ENCODE measurements at regions not wholly inside any gene's neighbourhood (a gene's known extent, or its start where the extent isn't known, plus 50 kb on each side); places are given as distances from the start of the nearest gene placed in this dataset.

GRCh38 chr3:24687671-24688070 is 193.0 kb upstream of the THRB start:
- TF ChIP-seq ZNF785 (tag by site-specific recombination; IDR thresholded peaks at IDR 0.05) (no peak), GLI2 (tag by site-specific recombination; IDR thresholded peaks at IDR 0.05; ENCODE audit: borderline replicate concordance, low read depth) (no peak), TCF7L2 (IDR thresholded peaks at IDR 0.05; ENCODE audit: borderline replicate concordance, low read depth, low read length) (no peak)
- TF ChIP-seq, protein P1, sequence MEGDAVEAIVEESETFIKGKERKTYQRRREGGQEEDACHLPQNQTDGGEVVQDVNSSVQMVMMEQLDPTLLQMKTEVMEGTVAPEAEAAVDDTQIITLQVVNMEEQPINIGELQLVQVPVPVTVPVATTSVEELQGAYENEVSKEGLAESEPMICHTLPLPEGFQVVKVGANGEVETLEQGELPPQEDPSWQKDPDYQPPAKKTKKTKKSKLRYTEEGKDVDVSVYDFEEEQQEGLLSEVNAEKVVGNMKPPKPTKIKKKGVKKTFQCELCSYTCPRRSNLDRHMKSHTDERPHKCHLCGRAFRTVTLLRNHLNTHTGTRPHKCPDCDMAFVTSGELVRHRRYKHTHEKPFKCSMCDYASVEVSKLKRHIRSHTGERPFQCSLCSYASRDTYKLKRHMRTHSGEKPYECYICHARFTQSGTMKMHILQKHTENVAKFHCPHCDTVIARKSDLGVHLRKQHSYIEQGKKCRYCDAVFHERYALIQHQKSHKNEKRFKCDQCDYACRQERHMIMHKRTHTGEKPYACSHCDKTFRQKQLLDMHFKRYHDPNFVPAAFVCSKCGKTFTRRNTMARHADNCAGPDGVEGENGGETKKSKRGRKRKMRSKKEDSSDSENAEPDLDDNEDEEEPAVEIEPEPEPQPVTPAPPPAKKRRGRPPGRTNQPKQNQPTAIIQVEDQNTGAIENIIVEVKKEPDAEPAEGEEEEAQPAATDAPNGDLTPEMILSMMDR (tag by site-specific recombination; IDR thresholded peaks at IDR 0.05) = no peak

Data from HEK293 (cell line).